GOT3 (cell line): ENCODE measurements at regions not wholly inside any gene's neighbourhood (a gene's known extent, or its start where the extent isn't known, plus 50 kb on each side); places are given as distances from the start of the nearest gene placed in this dataset.

ENCODE experiments used
- DNase-seq: peaks from one replicate; lab custom pipeline; 2025; ENCODE audit warnings: mixed read lengths; lab: John Stamatoyannopoulos, UW

- DNase-seq: no peak
These were observed 96.0 kb upstream of the GATA6 start for GRCh38 chr18:22073411-22073810.

DNA sequence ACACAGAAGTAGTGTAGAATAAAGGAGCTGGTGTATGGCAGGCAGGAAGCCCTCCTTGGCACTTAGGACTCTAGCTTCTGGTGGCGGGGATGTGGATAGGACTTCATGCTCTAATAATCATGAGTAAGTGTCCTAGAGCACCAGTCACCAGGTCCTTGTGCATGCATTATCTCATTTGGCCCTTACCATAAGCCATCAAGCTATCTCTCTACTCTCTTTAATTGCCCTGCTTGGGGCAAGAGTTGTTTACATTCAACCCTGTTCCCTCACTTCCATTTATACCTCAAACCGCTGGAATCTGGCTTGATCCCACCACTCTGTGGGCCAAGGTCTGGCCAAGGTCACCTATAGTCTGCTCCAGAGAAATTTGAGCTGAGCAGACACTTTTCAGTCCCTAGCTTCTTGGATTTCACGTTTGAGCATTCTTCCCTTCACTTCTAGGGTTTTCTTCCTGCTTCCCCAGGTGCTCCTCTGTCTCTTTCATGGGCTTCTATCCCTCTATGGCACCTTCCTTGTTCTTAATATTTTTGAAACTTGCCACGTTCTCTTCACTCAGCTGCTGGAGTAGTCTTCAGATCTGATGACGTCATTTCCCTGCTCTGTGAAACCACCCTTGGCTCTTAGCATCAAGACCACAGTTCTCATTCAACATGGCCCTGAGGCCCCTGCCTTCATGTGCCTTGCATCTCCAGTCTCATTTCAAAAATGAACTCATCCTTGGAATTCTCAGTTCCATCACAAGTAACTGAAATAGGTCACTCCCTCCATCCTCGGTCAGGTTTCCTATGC lies 94.9 kb upstream of the GATA6 start:
- DNase-seq: no peak

GRCh38 chr18:22080035-22080434 lies 89.4 kb upstream of the GATA6 start:
- DNase-seq: no peak

- DNase-seq: no peak
These were observed 87.0 kb upstream of the GATA6 start for GRCh38 chr18:22082408-22082807.

DNA sequence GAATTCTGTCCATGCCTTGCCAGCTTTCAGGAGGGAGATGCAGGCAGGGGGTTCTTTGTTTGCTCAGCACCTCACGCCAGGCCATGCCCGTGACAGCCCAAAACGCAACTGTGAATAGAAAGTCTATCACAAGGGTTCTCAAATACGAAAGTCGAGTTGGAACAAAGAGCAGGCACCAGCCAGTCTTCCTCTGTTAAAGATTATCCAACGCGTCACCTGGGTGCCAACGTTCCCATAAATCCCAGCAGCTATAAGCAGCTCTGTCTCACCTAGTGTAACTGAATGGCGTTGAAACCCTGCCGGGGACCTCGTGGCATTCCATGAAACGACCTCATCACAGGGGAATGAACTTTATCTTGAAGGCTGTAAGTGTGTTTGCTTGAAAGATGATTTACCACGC lies 84.8 kb upstream of the GATA6 start:
- DNase-seq: no peak

- DNase-seq: no peak
These were observed 82.4 kb upstream of the GATA6 start for GRCh38 chr18:22086973-22087372.

DNA sequence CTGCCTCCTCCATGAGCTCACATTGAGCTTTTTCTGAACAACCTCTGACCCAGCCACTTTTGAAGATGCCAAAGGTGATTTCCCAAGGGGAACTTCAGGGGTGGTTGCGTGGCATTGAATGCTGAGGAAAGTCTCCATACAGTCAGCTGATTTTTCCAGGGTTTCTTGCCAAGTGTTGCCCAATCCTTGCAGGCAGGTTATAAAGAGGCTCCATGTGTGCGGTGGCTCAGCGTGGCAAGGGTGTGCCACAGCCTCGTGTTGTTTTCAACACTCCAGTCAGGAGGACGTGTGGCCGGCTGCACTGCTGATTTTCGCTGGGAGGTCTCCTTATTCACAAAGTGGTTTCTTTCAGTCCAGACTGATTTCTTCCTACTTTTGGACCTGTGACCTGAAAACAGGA lies 81.4 kb upstream of the GATA6 start:
- DNase-seq: no peak

DNA sequence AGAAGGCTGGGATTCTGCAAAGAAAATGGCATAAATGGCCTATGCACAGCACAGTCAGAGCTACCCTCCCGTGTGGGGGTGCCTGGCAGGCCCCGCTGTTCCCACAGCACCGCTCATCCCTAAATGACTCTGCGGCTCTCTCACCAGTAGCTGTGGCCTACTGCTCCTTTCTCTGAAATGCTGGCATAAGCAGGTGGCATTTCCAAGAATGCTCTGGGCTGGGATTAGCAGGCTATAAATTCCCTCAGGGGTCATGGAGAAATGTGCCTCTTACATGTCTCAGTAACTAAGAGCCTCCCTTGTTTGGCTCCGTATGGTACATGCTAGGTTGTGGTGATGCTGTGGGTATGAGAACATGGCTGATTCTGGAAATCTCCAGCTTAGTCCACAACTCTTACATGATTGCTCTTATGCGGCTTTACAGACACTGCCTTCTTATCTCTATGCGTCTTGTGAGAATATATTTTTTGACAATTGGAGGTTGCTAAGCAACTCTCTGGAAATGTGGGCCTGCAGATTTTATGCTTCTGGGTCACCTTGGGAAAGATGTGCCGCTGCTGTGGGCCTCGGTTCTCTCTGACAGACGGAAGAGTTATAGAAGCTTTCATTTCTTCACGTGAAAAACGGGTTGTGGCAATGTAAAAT lies 80.3 kb upstream of the GATA6 start:
- no peak for DNase-seq

DNA sequence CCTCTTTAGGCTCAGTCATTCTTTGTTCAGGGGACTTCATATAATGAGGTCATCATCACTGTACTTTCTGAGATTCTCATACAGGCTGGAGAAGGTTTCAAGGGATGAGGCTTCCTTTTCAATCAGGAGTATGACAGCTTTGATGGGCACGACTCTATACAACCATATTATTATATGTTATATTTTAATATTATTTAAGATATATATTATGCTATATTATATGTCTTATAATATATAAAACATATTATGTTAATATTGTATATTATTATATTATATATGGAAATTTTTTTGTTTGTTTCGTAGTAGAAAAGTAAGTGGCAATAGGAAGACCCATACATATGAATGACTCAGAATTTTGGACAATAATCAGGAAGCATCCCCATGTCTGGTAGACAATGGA lies 78.0 kb upstream of the GATA6 start:
- no peak for DNase-seq

GRCh38 chr18:22093731-22094357 lies 75.5 kb upstream of the GATA6 start:
- no peak for DNase-seq

- DNase-seq: no peak
These were observed 75.0 kb upstream of the GATA6 start for GRCh38 chr18:22094358-22094734.

DNA sequence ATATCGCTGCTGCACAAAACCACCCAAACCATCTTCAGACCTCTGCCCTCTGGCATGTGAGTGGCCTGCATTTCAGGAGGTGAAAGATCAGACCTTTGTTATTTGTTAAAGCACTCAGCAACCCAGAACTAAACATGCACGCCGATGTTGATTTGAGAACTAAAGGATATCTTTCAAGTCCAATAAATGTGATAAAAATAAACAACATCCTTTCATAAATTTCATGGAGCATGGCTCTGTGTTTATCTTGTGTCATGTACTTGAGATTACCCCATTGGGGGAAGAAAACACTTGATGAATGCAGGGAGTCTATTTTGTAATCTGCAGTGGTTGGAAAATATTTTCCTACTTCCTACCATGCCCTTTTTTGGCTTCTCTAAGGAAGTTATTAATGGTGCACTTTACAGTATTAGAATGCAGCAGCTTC lies 70.8 kb upstream of the GATA6 start:
- DNase-seq: no peak

- DNase-seq: no peak
These were observed 69.5 kb upstream of the GATA6 start for GRCh38 chr18:22099925-22100324.

DNA sequence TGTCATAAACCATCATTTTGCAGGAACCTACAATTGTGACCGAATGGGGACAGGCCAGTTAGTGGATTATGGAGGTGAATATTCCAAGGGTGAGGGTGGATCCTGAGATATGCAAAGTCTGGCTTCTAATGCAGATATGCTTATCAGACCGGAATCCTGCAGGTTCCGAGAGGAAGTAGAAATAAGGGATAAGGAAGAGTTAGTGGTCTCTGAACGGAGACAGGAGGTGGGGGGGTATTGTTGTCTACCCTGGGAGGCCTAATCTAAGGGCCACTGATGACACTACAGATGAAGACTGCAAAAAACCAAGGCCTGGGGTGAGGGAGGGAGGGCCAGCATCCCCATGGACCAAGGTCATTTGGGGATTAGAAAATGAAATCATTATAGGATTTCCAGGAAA lies 67.7 kb upstream of the GATA6 start:
- no peak for DNase-seq

- no peak for DNase-seq
These were observed 66.3 kb upstream of the GATA6 start for GRCh38 chr18:22102953-22103646.

- no peak for DNase-seq
These were observed 65.8 kb upstream of the GATA6 start for GRCh38 chr18:22103647-22104031.

GRCh38 chr18:22106536-22107292 lies 62.7 kb upstream of the GATA6 start:
- no peak for DNase-seq

- no peak for DNase-seq
These were observed 60.7 kb upstream of the GATA6 start for GRCh38 chr18:22108674-22109073.

DNA sequence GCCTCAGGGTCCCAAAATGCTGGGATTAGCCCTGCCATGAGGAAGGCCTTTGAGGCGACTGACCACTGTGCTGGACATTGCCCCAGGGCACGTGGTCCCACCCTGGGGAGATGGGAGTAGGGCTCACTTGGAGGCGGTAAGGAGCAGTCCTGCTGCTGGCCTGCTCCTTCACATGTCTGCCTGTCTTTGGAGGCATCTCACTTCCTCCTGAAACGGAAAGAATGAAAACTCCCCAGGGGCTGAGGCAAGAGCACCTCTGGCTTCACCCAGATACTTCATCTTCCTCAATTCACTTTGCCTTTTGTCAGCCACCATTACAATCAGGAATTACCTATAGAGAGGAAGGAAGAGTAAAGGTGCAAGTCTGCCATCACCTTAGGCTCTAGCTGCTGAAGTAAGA lies 59.9 kb upstream of the GATA6 start:
- DNase-seq: no peak

GRCh38 chr18:22110461-22110924 lies 58.9 kb upstream of the GATA6 start:
- DNase-seq: no peak

DNA sequence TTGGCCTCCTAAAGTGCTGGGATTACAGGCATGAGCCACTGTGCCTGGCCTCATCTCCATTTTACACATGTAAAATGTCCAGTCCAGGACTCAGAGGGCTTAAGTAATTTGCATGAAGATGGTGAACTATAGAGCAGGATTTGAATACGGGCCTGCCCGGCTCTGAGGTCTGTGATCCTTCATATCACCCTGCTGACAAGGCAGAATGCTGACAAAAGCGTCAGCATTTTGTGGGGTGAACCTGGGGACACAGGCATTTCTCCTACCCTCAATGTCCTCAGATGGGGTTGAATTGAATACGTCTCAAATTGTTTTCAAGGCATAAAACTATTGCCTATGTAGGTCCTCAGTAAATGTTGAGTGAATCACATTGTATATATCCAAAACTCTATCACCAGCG lies 57.2 kb upstream of the GATA6 start:
- DNase-seq: no peak
